Thyroid gland (tissue), 4 donors: ENCODE measurements at regions not wholly inside any gene's neighbourhood (a gene's known extent, or its start where the extent isn't known, plus 50 kb on each side); places are given as distances from the start of the nearest gene placed in this dataset.

Source experiments
- POLR2A ChIP-seq, 2 donors: fragments of 450-650 bp; IDR thresholded peaks; one replicate each; pipeline ENCODE4 v1.6.1; 2017; ENCODE audit warnings: antibody characterized with exemption in 2 of 2, mild to moderate bottlenecking in 2 of 2, moderate library complexity in 1 of 2
- TF ChIP-seq, protein P1 (sequence below), 6 experiments: fragments of 200-600 bp in 3 of 6; fragments of 450-650 bp in 3 of 6; sonication (generic) in 3 of 6; IDR thresholded peaks; one replicate each; pipeline ENCODE4 v1.5.1; 2016 to 2019; ENCODE audit warnings: antibody characterized with exemption in 6 of 6, mild to moderate bottlenecking in 2 of 6, inconsistent platforms in 1 of 6, moderate library complexity in 1 of 6

DNA sequence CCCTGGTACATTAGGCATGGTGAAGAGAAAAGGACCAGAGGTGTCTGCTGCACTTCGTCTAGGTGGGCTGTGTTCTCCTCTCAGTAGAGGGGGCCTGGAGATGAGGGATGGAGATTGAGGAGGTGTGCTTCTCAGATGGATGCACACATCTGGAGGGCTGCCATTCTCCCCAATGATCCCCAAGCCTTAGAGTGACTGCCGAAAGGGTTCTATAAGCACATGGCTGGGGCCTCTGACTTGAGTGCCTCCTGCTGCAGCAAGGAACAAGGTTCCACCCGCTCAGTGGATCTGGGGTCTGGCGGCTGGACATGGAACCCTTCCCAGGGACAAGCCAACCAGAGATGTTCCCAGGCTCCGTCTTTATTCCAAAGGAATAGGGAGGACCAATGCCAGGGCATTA lies 66.8 kb downstream of the CPN2 start:
- TF ChIP-seq, protein P1, sequence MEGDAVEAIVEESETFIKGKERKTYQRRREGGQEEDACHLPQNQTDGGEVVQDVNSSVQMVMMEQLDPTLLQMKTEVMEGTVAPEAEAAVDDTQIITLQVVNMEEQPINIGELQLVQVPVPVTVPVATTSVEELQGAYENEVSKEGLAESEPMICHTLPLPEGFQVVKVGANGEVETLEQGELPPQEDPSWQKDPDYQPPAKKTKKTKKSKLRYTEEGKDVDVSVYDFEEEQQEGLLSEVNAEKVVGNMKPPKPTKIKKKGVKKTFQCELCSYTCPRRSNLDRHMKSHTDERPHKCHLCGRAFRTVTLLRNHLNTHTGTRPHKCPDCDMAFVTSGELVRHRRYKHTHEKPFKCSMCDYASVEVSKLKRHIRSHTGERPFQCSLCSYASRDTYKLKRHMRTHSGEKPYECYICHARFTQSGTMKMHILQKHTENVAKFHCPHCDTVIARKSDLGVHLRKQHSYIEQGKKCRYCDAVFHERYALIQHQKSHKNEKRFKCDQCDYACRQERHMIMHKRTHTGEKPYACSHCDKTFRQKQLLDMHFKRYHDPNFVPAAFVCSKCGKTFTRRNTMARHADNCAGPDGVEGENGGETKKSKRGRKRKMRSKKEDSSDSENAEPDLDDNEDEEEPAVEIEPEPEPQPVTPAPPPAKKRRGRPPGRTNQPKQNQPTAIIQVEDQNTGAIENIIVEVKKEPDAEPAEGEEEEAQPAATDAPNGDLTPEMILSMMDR (IDR thresholded peaks at IDR 0.05), result no peak
- TF ChIP-seq POLR2A (IDR thresholded peaks at IDR 0.05), result no peak
